ENCODE measurements at regions not wholly inside any gene's neighbourhood (a gene's known extent, or its start where the extent isn't known, plus 50 kb on each side); places are given as distances from the start of the nearest gene placed in this dataset.
"Not testable (repeated sequence)": the region's sequence is repeated elsewhere in the genome, so short reads cannot be mapped to it uniquely, and the experiment has no call there.

DNA sequence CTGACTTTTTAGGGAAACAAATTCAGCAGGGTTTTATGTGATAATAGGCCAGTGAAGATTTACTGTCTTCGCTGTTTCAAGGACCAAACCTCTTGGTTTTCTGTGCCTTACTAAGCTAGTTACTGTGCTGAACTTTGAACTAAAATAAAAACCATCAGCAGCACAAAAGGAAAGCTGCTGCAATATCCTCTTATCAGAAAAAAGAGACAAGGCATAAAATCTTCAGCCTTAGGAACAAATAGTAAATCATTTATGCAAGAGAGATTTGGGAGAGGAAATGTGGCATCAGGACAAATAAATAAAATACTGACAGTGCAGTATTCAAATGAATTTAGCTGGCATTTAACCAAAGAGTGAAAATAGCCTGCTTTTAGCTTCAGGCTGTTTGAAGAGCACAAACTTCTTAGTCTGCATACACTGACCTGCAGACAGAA is 64.1 kb upstream of the EHBP1 start:
- TF ChIP-seq, protein P1, sequence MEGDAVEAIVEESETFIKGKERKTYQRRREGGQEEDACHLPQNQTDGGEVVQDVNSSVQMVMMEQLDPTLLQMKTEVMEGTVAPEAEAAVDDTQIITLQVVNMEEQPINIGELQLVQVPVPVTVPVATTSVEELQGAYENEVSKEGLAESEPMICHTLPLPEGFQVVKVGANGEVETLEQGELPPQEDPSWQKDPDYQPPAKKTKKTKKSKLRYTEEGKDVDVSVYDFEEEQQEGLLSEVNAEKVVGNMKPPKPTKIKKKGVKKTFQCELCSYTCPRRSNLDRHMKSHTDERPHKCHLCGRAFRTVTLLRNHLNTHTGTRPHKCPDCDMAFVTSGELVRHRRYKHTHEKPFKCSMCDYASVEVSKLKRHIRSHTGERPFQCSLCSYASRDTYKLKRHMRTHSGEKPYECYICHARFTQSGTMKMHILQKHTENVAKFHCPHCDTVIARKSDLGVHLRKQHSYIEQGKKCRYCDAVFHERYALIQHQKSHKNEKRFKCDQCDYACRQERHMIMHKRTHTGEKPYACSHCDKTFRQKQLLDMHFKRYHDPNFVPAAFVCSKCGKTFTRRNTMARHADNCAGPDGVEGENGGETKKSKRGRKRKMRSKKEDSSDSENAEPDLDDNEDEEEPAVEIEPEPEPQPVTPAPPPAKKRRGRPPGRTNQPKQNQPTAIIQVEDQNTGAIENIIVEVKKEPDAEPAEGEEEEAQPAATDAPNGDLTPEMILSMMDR (IDR thresholded peaks at IDR 0.05; ENCODE audit: control insufficient read depth, extremely low read depth, insufficient read depth), result no peak
- DNase-seq (ENCODE audit: low read depth), result no peak
- no peak overlapping the region for H3K4me3 ChIP-seq (ENCODE audit: low read depth, low read length)

DNA sequence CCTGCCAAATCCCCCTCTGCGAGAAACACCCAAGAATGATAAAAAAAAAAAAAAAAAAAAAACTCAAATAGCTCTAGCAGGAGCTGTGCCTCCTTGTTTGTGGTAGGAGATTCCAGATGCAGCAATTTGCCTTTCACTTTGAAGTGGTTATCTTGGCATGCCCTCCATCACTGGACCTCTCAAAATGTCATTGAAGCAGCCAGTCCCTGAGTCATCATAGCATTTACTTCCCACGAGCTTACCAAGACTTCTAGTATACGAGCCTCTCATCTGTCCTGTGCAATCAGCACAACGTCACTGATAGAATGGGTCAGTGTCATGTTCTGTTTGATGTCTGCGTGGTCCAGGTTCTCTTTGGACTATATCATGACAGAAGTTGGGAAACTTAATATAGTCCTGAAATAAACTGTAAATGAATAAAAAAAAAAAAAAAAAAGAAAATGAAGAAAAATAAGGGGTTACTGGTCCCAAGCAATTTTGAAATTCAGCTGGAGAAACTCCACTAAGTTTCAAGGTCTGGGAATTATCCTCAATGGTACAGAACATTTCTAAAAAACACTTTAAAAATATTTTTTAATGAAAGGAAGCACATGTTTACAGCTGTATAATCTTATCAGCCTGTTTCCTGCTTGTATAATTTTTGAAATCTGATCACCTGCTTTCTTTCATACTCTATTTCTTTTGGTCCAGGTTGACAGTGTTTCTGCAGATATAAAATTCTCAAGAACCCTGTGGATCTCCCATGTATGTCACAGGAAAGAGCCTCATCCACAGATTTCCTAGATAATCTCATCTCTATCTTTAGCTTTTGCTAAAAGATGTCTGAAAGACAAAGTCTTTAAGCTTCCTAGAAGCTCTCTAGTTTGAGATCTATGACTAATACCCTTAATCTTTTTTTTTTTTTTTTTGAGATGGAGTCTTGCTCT is 74.1 kb upstream of the EHBP1 start:
- TF ChIP-seq, protein P1 (IDR thresholded peaks at IDR 0.05; ENCODE audit: control insufficient read depth, extremely low read depth, insufficient read depth), result no peak
- no peak for DNase-seq (ENCODE audit: low read depth)
- H3K4me3 ChIP-seq (ENCODE audit: low read depth, low read length), result no peak overlapping the region

DNA sequence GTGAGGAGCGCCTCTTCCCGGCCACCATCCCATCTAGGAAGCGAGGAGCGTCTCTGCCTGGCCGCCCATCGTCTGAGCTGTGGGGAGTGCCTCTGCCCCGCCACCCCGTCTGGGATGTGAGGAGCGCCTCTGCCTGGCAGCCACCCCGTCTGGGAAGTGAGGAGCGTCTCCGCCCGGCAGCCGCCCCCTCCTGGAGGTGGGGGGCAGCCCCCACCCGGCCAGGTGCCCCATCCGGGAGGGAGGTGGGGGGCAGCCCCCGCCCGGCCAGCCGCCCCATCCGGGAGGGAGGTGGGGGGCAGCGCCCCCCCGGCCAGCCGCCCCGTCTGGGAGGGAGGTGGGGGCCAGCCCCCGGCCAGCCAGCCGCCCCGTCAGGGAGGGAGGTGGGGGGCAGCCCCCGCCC is 75.3 kb upstream of the EHBP1 start:
- not testable (repeated sequence) for DNase-seq (ENCODE audit: low read depth); H3K4me3 ChIP-seq (ENCODE audit: low read depth, low read length)

DNA sequence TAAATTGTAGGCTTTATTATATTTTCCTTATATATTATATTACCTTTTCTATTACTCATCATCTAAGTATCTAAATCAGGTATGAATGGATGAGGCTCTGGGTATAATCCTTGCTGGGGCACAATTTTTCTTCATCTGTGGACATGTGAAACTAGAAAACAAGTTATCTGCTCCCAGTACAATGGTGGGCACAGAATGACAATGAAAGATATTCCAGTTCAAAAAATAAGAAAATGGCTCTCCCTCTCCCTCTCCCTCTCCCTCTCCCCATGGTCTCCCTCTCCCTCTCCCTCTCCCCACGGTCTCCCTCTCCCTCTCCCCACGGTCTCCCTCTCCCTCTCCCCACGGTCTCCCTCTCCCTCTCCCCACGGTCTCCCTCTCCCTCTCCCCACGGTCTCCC is 76.2 kb upstream of the EHBP1 start:
- not testable (repeated sequence) for H3K4me3 ChIP-seq (ENCODE audit: low read depth, low read length); DNase-seq (ENCODE audit: low read depth)

DNA sequence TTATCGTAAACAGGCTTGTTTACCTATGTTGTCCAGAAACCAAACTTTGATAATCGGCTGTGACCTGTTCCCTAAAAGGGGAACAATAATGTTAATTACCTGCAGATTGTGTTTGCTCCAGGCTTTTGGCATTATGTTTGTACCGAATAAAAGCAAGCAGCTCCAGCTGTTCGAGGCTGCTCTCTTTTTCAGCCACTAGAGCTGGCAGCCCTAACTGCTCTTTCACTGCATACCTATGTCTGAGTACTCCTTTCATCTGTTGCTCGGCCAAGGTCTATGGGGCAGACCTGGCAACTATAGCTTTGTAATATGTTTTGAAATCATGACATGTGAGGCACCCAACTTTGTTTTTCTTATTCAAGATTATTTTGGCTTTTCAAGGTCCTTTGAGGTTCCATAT is 77.8 kb upstream of the EHBP1 start:
- DNase-seq (ENCODE audit: low read depth), result no peak
- H3K4me3 ChIP-seq (ENCODE audit: low read depth, low read length), result no peak overlapping the region
- TF ChIP-seq, protein P1 (IDR thresholded peaks at IDR 0.05; ENCODE audit: control insufficient read depth, extremely low read depth, insufficient read depth), result no peak

DNA sequence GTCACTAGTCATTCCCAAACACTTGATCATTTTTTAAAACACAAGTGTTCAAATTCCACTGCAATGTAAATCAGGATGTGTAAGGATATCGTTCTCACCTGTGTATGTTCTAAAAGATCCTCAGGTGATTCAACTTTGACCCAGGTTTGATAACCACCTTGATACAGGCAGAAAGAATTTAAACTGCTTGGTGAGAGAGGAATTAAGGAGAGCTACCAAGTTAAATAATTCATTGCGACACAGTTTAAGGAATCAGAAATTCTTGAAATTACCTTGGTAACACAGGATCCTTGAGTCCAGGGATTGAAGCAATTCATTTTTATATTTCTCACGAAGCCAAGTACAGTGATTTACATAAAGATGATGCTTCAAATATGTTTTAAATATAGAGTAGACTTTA is 80.7 kb upstream of the EHBP1 start:
- H3K4me3 ChIP-seq (ENCODE audit: low read depth, low read length), result no peak overlapping the region
- no peak for DNase-seq (ENCODE audit: low read depth)
- TF ChIP-seq, protein P1 (IDR thresholded peaks at IDR 0.05; ENCODE audit: control insufficient read depth, extremely low read depth, insufficient read depth), result no peak

DNA sequence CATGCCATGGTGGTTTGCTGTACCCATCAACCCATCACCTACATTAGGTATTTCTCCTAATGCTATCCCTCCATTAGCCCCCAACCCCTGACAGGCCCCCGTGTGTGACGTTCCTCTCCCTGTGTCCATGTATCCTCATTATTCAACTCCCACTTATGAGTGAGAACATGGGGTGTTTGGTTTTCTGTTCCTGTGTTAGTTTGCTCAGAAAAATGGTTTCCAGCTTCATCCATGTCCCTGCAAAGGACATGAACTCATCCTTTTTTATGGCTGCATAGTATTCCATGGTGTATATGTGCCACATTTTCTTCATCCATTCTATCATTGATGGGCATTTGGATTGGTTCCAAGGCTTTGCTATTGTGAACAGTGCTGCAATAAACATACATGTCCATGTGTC is 89.0 kb upstream of the EHBP1 start:
- not testable (repeated sequence) for H3K4me3 ChIP-seq (ENCODE audit: low read depth, low read length); DNase-seq (ENCODE audit: low read depth)

DNA sequence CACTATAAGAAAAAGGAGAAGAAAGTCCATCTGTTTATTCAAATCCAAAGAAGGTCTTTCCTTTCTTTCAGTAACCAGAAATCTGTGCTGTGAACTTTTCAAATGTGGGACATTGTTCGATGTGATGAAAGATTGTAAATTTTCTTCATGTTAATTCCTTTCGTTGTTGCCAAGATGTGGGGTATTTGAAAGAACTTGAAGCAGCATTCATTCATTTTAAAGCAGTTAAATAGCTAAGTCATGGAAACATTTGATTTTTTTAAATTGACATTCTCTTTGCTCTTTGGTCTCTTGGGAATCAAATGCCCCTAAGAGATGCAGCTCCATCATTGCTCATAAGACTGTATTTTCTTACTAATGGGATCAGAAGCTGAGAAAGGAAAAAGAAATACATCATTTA is 93.7 kb upstream of the EHBP1 start:
- no peak for DNase-seq (ENCODE audit: low read depth)
- H3K4me3 ChIP-seq (ENCODE audit: low read depth, low read length), result no peak overlapping the region
- TF ChIP-seq, protein P1 (IDR thresholded peaks at IDR 0.05; ENCODE audit: control insufficient read depth, extremely low read depth, insufficient read depth), result no peak

DNA sequence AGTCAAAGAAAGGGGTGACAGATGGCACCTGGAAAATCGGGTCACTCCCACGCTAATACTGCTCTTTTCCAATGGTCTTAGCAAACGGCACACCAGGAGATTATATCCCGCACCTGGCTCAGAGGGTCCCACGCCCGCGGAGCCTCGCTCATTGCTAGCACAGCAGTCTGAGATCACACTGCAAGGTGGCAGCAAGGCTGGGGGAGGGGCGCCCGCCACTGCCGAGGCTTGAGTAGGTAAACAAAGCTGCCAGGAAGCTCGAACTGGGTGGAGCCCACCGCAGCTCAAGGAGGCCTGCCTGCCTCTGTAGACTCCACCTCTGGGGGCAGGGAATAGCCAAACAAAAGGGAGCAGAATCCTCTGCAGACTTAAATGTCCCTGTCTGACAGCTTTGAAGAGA is 99.5 kb upstream of the TMEM17 start:
- not testable (repeated sequence) for H3K4me3 ChIP-seq (ENCODE audit: low read depth, low read length); DNase-seq (ENCODE audit: low read depth)

Data from LNCaP clone FGC (cell line).